Renal cortical epithelial cell (primary cell): ENCODE measurements at regions not wholly inside any gene's neighbourhood (a gene's known extent, or its start where the extent isn't known, plus 50 kb on each side); places are given as distances from the start of the nearest gene placed in this dataset.
A peak's percentile ranks its signal among the peaks of the same experiment; 100 is the strongest.
"Not testable (repeated sequence)": the region's sequence is repeated elsewhere in the genome, so short reads cannot be mapped to it uniquely, and the experiment has no call there.

Experiments
- DNase-seq: peaks from one replicate; pipeline ENCODE4 v3.0.0-alpha.2; 2011; ENCODE audit warnings: low read depth

- no peak for DNase-seq
These were observed 179.0 kb downstream of the BCAS1 start for GRCh38 chr20:53891306-53891894.

- no peak for DNase-seq
These were observed 179.7 kb downstream of the BCAS1 start for GRCh38 chr20:53890443-53891305.

DNA sequence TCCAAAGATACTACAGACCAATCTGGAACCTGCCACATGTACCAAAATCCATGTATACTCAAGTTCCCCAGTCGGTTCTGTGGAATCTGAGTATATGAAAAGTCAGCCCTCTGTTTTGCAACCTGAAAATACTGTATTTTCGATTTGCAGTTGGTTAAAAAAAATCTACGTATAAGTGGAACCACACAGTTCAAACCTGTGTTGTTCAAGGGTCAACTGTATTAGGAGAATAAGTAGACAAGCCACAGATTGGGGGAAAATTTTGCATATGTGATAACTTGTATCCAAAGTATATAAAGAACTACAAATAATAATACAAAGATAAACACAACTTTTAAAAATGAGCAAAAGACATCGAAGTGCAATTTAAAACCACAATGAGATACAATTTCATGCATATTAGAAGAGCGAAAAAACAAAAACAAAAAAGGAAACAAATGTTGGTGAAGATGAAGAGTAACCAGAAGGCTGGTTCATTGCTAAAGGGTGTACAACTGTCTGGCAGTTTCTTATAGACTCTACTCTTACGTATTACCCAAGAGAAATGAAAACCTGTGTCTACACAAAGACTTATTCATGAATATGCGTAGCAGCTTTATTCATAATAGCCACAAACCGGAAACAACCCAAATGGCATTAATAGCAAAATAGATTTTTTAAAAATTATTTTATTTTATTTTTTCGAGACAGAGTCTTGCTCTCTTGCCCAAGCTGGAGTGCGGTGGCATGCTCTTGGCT is 180.8 kb downstream of the BCAS1 start:
- DNase-seq, result no peak

GRCh38 chr20:53888951-53889350 is 181.4 kb downstream of the BCAS1 start:
- DNase-seq, result no peak

GRCh38 chr20:53888510-53888909 is 181.9 kb downstream of the BCAS1 start:
- DNase-seq, result no peak

DNA sequence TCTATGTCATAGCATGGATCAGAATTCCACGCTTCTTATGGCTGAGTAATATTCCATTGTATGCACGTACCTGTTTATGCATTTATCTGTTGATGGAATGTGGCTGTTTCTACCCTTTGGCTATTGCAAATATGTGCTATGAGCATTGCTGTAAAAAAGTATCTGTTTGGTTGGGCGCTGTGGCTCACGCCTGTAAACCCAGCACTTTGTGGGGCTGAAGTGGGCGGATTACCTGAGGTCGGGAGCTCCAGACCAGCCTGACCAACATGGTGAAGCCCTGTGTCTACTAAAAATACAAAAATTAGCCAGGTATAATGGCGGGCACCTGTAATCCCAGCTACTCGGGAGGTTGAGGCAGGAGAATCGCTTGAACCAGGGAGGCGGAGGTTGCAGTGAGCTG is 182.4 kb downstream of the BCAS1 start:
- DNase-seq, result no peak

- no peak for DNase-seq
These were observed 185.4 kb downstream of the BCAS1 start for GRCh38 chr20:53884859-53885541.

GRCh38 chr20:53883098-53883911 is 187.1 kb downstream of the BCAS1 start:
- peak; percentile 89 for DNase-seq

GRCh38 chr20:53882438-53882986 is 187.9 kb downstream of the BCAS1 start:
- DNase-seq, result not testable (repeated sequence)

DNA sequence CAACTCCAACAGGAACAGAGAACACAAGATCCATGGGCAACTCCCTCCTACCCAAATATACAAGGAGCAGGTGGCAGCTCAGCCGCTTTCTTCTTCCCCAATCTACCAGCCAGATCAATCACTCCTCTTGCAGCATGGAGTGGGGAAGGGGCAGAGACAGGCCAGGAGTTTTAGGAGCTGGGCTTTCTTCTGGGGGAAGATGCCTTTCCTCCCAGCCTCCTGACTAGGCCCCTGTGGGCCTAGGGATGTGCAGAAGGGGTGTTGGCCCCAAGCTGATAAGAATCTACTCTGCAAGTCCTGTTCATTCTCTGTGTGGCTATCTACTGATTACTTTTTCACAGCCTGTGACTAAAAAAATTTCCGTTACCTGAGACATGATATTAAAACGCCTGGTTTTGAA is 189.0 kb downstream of the BCAS1 start:
- no peak for DNase-seq

- DNase-seq, result no peak
These were observed 190.2 kb downstream of the BCAS1 start for GRCh38 chr20:53880108-53880641.

DNA sequence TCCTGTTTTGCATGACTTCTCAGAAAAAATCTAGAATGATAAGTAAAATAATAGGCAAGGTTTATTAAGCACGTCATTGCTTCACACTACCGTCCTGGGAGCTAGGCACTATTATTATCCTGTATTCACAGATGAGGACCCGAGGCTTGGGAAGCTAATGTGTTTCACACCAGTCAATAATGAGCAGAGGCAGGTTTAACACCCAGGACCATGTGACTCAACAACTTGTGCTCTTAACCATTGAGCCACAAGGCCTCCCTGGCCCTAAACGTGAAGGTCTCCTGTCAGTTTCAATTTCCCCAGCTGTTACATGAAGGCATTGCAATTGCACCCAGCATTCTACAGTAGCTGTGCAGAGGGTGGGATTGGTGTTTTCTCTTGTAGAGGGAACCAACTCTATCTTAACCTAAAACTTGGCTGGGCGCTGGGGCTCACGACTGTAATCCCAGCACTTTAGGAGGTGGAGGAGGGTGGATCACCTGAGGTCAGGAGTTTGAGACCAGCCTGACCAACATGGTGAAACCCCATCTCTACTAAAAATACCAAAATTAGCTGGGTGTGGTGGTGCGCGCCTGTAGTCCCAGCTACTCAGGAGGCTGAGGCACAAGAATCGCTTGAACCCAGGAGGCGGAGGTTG is 191.2 kb downstream of the BCAS1 start:
- DNase-seq, result no peak

DNA sequence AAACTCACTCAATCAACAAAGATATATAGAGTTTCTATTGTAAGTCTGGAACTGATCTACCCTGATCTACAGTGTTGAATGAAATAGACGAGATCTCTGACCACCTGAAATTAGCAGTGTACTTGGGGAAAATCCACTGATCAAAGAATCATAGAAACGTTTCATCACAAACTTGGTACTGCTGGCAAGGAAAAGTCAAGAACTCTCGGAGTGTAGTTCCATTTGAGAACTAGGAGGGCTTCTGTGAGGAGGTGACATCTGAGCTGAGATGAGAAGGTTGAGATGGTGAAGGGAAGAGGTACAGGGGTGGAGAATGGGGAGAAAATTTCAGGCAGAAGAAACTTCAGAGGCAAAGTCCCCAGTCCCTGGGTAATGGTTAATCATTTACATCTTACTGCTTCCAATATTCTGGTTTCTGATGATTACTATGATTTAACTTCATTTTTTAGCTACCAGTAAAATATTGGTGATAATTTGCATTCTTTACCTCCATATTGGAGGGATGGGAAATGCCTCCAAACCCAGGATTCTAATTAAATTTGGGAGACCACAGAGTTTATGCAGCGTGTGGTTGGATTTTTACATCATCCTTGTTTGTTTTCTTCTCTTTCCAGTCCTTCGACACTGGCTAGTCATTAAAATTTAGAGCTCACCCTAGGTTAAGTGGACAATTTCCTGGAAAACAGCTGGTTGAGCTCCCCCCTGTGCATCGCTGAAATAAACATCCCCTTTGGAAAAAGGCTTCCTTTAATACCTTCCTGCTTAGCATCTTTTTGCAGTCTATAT is 191.9 kb downstream of the BCAS1 start:
- DNase-seq, result peak; percentile 47

GRCh38 chr20:53876956-53877355 is 193.4 kb downstream of the BCAS1 start:
- DNase-seq, result no peak

- no peak for DNase-seq
These were observed 193.9 kb downstream of the BCAS1 start for GRCh38 chr20:53876470-53876869.

- DNase-seq, result no peak
These were observed 194.9 kb downstream of the BCAS1 start for GRCh38 chr20:53875452-53875851.

DNA sequence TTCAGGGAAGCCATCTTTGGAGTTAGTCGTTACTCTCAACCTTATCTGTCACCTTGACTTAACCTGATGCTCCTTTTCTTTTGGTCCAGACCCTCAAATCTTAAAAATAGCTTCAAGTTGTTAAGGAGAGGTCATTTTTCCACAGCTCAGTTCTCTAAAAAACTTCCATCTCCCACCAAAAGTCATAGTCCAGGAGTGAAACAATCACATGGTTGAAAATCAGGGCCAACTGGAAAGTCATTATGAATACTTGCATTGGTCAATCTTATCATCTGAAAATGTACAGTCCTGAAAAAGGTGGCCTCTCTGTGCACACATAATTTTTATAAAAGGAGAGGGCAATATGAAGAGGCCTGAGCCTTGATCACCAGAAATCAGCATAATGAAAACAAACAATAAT is 195.7 kb downstream of the BCAS1 start:
- DNase-seq, result no peak

GRCh38 chr20:53874104-53874503 is 196.3 kb downstream of the BCAS1 start:
- DNase-seq, result no peak

GRCh38 chr20:53873230-53873604 is 197.2 kb downstream of the BCAS1 start:
- DNase-seq, result no peak
